ENCODE measurements at regions not wholly inside any gene's neighbourhood (a gene's known extent, or its start where the extent isn't known, plus 50 kb on each side); places are given as distances from the start of the nearest gene placed in this dataset.
"Not testable (repeated sequence)": the region's sequence is repeated elsewhere in the genome, so short reads cannot be mapped to it uniquely, and the experiment has no call there.

- no peak for DNase-seq
Observed at GRCh38 chr2:239736358-239737143, 288.6 kb downstream of the NDUFA10 start.

- DNase-seq: no peak
Observed at GRCh38 chr2:239735829-239736357, 289.2 kb downstream of the NDUFA10 start.

GRCh38 chr2:239735131-239735828 is 289.9 kb downstream of the NDUFA10 start:
- no peak for DNase-seq

GRCh38 chr2:239734436-239735005 is 290.6 kb downstream of the NDUFA10 start:
- DNase-seq: no peak

DNA sequence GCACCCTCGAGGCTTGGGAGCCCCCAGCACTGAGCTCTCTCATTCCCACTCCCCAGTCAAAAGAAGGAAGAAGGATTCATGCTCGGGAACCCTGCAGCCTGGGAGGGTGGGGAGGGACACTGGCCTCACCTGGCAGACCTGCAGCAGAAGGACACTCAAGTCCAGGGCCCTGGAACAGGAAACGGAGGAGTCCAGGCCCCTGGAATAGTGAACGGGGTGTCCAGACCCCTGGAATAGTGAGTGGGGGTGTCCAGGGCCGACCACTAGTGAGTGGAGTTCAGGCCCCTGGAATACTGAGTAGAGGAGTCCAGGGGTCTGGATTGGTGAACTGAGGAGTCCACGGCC is 292.5 kb downstream of the NDUFA10 start:
- no peak for DNase-seq

DNA sequence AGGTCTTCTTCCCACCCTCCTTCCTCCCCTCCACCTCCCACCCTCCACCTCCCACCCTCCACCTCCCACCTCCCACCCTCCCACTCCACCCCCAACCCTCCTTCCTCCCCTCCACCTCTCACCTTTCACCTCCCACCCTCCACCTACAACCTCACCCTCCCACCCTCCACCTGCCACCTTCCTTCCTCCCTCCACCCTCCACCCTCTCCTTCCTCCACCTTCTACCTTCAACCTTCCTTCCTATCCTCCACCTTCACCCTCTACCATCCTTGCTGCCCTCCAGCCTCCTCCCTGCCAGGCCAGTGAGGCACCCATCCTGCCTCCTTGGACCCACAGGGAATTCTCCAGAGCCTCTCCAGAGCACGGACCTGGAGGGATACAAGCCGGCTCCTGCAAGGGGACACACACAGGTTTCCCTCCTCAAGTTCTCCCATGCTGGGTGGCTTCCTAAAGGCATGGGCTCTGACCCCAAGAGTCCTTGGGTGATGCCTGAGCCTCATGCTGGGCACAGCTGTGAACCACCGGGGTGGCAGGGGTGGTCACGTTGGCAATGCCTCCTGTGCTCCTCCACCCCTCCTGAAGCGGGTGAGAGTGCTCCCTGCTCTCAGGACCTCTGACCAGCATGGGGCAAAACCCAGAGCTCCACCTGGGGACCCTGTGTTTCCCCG is 293.0 kb downstream of the NDUFA10 start:
- DNase-seq: no peak

- DNase-seq: no peak
Observed at GRCh38 chr2:239731422-239731821, 293.7 kb downstream of the NDUFA10 start.

GRCh38 chr2:239730897-239731296 is 294.2 kb downstream of the NDUFA10 start:
- no peak for DNase-seq

DNA sequence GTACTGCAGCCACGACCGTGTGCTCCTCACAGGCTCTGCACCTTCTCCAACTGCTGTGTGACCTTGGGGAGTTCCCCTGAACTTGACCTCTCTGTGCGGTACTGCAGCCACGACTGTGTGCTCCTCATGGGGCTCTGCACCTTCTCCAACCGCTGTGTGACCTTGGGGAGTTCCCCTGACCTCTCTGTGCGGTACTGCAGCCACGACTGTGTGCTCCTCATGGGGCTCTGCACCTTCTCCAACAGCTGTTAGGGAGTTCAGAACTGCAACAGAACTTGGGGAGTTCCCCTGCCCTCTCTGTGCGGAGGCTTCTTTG is 294.6 kb downstream of the NDUFA10 start:
- not testable (repeated sequence) for DNase-seq

DNA sequence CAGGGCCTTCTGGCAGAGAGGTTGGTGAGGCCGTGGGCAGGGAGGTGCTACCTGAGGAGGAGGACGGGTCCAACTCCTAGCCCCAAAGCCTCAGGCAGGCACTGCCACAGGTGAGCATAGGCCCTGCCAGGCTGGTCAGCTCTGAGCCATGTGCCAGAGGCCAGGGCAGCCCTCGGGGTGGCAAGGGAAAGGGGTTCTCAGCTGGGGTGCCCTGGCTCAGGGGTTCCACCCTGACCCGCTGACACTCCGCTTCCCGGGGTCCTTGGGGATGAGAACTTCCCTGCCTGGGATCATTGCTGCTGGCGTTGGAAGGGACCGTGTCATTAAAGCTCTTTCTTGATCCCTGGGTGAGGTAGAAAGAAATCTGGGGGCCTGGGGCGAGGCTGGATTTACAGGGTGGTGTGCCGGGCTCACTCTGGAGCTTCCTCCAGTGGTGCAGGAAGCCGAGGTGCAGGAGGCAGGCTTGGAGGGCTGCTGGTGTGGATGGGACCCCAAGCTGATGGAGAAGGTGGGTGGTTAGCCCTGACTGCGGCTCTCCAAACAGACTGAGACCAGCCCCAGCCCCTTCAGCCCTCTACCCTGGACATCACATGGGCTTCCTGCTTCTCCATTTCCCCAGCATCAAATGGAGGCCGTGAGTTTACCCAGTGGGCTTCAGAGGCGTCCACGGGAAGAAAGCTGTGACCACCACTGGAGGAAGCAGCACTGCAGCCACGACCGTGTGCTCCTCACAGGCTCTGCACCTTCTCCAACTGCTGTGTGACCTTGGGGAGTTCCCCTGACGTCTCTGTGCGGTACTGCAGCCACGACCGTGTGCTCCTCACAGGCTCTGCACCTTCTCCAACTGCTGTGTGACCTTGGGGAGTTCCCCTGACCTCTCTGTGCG is 295.2 kb downstream of the NDUFA10 start:
- DNase-seq: peak; percentile 17

DNA sequence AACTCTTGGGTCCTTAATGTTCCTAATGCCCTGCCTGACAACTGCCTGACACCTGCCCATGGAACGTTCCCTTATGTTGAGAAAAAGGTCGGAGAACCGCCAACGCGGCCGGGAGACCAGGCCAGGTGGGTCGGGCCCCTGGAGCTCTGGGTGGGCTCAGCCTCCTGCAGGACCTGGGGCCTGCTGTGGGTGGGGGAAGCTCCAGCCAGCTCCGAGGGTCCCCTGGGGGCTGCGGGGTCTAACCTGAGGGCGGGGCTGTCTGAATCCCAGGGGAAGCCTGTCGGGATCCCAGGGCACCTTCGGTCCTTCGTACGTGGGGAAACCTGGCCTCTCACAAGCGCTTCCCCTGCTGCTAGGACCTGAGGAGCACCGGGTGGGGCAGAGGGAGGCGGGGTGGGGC is 296.0 kb downstream of the NDUFA10 start:
- no peak for DNase-seq

- no peak for DNase-seq
Observed at GRCh38 chr2:239728751-239729150, 296.4 kb downstream of the NDUFA10 start.

DNA sequence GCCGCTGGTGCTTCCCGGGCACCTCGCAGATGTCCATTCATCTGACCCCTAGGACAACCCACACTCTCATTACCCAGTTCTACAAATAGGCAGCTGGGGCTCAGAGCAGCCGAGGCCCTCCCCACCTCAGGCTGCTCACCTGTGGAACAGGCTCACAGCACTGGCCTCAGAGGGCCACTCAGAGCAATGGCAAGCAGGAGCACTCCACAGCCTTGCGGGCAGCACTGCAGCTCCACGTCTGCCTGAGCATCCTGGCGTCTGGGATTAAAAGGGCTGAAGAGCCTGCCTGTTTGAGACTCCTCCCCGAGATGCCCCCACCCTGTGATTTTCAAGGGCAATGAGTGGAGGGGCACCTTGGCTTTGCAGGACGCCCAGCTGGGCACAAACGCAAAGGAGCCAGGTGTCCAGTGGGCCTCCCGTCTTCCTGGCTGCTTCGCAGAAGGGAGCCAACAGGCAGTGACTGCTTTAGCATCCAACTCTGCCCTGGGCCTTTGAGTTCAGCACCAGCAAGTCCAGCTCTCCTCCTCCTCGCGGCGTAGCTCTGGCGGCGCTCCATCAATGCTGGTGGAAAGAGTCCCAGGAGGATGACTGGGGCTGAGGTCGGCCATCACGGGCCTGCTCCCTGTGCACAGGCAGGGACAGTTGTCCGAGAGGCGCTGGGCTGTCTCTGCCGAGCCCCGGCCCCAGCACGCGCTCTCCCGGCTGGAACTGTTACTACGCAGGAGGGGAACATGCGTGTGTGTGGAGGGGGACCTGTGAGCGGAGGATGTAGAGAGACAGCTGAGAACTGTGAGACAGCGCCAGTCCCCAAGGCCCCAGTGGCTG is 297.2 kb downstream of the NDUFA10 start:
- DNase-seq: peak; percentile 15

DNA sequence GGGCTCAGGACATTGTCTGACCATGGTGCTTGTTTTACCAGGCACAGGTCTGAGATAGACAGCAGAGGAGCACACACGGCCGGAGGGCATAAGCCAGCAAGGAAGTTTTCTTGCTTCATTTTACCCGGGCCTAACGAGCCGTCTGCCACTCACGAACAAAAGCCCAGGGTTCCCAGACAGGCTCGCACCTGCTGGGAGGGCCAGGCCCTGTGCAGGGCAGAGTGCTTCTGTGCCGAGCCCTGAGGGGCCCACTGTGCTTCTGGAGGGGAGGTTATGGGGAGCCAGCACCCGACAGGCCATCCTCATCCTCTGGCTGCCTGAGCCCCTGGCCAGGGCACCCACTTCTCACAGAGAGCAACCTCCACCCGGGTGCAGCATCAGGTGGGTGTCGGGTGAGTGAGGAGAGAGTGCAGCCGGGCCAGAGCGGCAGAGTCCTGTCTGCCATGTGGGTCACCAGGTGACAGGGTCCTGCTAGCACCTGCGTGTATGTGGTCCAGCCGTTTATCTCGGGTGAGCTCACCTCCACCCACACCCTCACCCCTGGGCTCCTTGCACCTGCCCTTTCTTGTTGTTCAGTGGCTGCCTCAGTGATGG is 297.9 kb downstream of the NDUFA10 start:
- DNase-seq: peak; percentile 20

GRCh38 chr2:239726631-239727181 is 298.4 kb downstream of the NDUFA10 start:
- DNase-seq: peak; percentile 18

- peak; percentile 18 for DNase-seq
Observed at GRCh38 chr2:239726091-239726591, 299.0 kb downstream of the NDUFA10 start.

DNA sequence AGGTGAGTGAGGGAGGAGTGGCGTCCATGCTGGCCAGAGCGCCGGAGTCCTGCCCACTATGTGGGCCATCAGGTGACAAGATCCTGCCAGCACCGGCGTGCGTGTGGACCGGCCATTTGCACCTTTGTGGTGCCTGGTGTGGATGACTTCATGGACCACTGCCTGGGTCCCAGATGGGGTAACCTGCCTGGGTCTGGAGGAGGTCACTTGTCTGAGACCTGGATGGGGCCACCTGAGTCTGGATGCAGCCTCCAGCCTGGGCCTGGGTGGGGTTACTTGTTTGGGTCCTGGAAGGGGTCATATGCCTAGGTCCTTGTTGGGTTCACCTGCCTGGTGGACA is 299.6 kb downstream of the NDUFA10 start:
- DNase-seq: peak; percentile 15

GRCh38 chr2:239724851-239725550 is 300.1 kb downstream of the NDUFA10 start:
- peak; percentile 15 for DNase-seq

DNA sequence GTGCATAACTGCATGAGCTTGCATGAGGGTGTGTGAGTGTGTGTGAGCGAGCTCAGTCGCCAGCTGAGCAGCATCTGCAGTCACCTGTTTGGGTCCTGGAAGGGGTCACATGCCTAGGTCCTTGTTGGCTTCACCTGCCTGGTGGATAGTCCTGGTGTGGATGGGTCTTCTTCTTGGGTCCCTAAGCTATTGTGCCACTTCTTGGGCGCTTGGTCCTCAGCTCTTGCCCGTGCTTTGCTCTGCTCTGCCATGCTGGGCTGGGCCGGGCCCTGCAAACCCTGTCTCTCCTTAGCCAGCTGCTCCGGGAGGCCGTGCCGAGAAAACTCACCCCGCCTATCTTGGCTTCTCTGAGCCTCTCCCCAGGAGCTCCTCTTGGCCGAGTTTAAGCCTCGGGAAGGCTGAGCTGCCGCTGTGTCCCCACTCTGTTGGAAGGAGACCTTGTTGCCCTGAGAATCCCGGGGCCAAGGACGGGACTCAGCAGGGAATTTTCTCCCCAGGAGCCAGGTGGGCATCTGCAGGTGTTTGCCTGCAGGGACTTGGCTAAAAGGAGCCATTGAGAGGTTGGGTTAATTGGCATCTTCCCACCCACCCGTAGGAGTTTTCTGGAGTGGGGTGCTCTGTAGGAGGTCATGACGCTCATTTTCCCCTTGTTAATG is 300.8 kb downstream of the NDUFA10 start:
- no peak for DNase-seq
